A673 (cell line): ENCODE measurements at regions not wholly inside any gene's neighbourhood (a gene's known extent, or its start where the extent isn't known, plus 50 kb on each side); places are given as distances from the start of the nearest gene placed in this dataset.

Experiments
- BruUV-seq: library from RNA; stranded (reverse); fragments of 400-500 nt; replicated peaks from 2 replicates; lab custom pipeline; 2021; lab: Mats Ljungman, UMichigan
- CTCF ChIA-PET: fragments of 300-600 bp; sonication (Branson Sonifier 250); formaldehyde crosslinking; loops from one replicate; lab custom pipeline; 2022; ENCODE audit warnings: antibody characterized with exemption; lab: Charles Lee
- POLR2A ChIA-PET: fragments of 300-600 bp; sonication (Branson Sonifier 250); formaldehyde crosslinking; loops from one replicate; lab custom pipeline; 2022; ENCODE audit warnings: antibody characterized with exemption; ENCODE audit not compliant: low non-redundant PET; lab: Charles Lee
- DNase-seq: peaks from one replicate; pipeline ENCODE4 v3.0.0-alpha.2; 2015; ENCODE audit warnings: low spot score
- H3K27ac ChIP-seq: fragments of 200-600 bp; sonication (generic); 2 replicates; pipeline ENCODE4 v1.5.1; 2016; ENCODE audit warnings: mixed run types, low read depth, mild to moderate bottlenecking, mixed read lengths, antibody characterized with exemption, low read length; ENCODE audit not compliant: poor library complexity, severe bottlenecking
- H3K27me3 ChIP-seq: fragments of 200-600 bp; sonication (generic); replicated peaks from 2 replicates; pipeline ENCODE4 v1.6.1; 2017; ENCODE audit warnings: mixed run types, low read depth, mild to moderate bottlenecking, mixed read lengths, antibody characterized with exemption, low read length; ENCODE audit not compliant: insufficient read depth, poor library complexity
- H3K36me3 ChIP-seq: fragments of 200-600 bp; sonication (generic); 2 replicates; pipeline ENCODE4 v1.6.1; 2016; ENCODE audit warnings: mixed run types, mild to moderate bottlenecking, mixed read lengths, antibody characterized with exemption, low read length; ENCODE audit not compliant: insufficient read depth, poor library complexity, severe bottlenecking
- H3K4me1 ChIP-seq: fragments of 200-600 bp; sonication (generic); 2 replicates; pipeline ENCODE4 v1.6.1; 2017; ENCODE audit warnings: mixed run types, mild to moderate bottlenecking, mixed read lengths, antibody characterized with exemption, low read length; ENCODE audit not compliant: insufficient read depth, poor library complexity, severe bottlenecking
- H3K4me3 ChIP-seq: fragments of 200-600 bp; sonication (generic); 2 replicates; pipeline ENCODE4 v1.5.1; 2016; ENCODE audit warnings: low read depth, mixed run types, mild to moderate bottlenecking, mixed read lengths, low read length; ENCODE audit not compliant: poor library complexity, severe bottlenecking
- H3K9me3 ChIP-seq: fragments of 200-600 bp; sonication (generic); 2 replicates; pipeline ENCODE4 v1.6.1; 2016; ENCODE audit warnings: mixed run types, low read depth, mild to moderate bottlenecking, mixed read lengths, antibody characterized with exemption, low read length; ENCODE audit not compliant: poor library complexity, severe bottlenecking
- CTCF ChIP-seq: fragments of 300-800, 200-600 bp; sonication (generic); conservative IDR thresholded peaks from 2 replicates; pipeline ENCODE4 v1.5.1; 2017; ENCODE audit warnings: low read depth, mild to moderate bottlenecking, antibody characterized with exemption, low read length, moderate library complexity, mixed read lengths
- EZH2 ChIP-seq: fragments of 200-600 bp; sonication (generic); IDR thresholded peaks from 2 replicates; pipeline ENCODE4 v1.6.1; 2017; ENCODE audit warnings: borderline replicate concordance, low read depth, mild to moderate bottlenecking, mixed read lengths, antibody characterized with exemption, low read length; ENCODE audit not compliant: poor library complexity, severe bottlenecking
- intact Hi-C: fragments of 100-400 bp; cut with micrococcal nuclease; formaldehyde crosslinking; loops from one replicate; pipeline ENCODE4 v1.10.0; 2022; ENCODE audit not compliant: unreplicated experiment

GRCh38 chr4:138297743-138298405 is 55.7 kb upstream of the SLC7A11 start:
- ChIA-PET CTCF (no interaction called here), POLR2A (no interaction called here)
- Histone ChIP-seq H3K36me3 (no peaks in the 10 kb centered on the region), H3K27ac (no peak overlapping the region), H3K9me3 (no peaks in the 10 kb centered on the region), H3K4me1 (no peaks in the 10 kb centered on the region), H3K4me3 (no peak overlapping the region), H3K27me3 (no peaks in the 10 kb centered on the region)
- DNase-seq = no peak
- intact Hi-C loops = no loop called here
- TF ChIP-seq EZH2 (no peak), CTCF (no peak)
- BruUV-seq = no TSS peak

GRCh38 chr4:138292321-138292720 is 50.2 kb upstream of the SLC7A11 start:
- no peak overlapping the region for H3K4me3 ChIP-seq
- no TSS peak for BruUV-seq
- CTCF ChIA-PET = no interaction called here
- POLR2A ChIA-PET = no interaction called here
- no peaks in the 10 kb centered on the region for H3K36me3 ChIP-seq
- DNase-seq = no peak
- no peaks in the 10 kb centered on the region for H3K4me1 ChIP-seq
- intact Hi-C loops = no loop called here
- no peak overlapping the region for H3K27ac ChIP-seq
- no peaks in the 10 kb centered on the region for H3K9me3 ChIP-seq
- no peak for TF ChIP-seq EZH2
- TF ChIP-seq CTCF = no peak
- H3K27me3 ChIP-seq = no peaks in the 10 kb centered on the region
